ENCODE measurements at regions not wholly inside any gene's neighbourhood (a gene's known extent, or its start where the extent isn't known, plus 50 kb on each side); places are given as distances from the start of the nearest gene placed in this dataset.

DNA sequence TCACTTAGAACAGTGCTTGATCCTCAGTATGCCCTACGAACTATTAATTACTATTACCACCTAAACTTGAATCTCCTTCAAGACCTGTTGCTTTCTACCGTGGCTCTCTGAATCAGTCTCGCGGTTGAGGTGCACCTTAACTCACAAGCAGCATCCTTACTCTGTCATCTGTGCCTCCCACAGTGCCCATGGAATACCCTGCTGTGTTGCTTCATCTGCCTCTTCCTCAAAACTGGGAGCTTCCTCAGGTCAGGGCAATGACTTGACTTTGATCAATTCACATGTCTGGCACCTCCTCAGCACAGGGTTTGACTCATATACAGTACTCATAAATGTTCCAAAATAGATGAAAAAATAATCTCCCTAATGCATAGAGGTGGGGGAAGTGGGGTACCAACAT lies 305.9 kb downstream of the NUAK1 start:
- in situ Hi-C loops (cut with MboI; ENCODE audit: low sequenced_read_pairs) = no loop called here

DNA sequence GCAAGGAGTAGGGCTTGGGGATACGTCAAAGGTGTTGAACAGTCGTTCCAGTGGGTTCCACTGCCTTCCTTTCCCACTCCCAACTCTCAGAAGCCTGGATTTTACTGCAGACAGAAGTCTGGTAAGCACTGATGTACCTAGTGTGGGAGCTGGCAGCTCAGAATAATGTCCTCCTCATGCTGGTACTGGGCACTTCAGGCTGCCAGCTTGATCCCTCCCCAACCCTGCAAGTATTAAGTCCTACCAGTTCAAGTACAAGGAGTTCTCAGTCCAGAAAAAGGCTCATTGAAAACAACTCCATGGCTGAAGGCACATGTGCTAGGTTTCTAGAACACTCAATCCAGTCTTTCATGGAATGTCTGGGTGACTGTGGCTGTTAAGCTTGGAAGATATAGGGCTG lies 304.3 kb downstream of the NUAK1 start:
- in situ Hi-C loops (cut with MboI; ENCODE audit: low sequenced_read_pairs) = no loop called here

- in situ Hi-C loops (cut with MboI; ENCODE audit: low sequenced_read_pairs) = no loop called here
Observed at GRCh38 chr12:105835580-105836241, 303.0 kb downstream of the NUAK1 start.

DNA sequence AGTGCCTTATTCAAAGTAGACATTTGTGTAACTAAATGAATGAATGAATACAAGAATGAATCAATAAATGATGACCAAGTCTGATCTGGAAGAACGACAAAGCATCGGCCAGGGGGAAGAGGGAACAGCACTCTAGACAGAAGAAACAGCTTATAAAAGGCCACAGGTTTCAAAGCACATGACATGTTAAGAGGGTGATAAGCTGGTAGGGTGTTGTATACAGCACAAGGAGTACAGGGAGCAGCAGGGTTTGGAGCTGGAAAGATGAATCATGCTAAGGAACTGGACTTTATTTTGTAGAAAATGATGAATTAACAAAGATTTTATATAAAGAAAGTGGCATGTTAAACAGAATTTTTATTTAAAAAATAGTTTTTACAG lies 302.5 kb downstream of the NUAK1 start:
- in situ Hi-C loops (cut with MboI; ENCODE audit: low sequenced_read_pairs) = no loop called here

DNA sequence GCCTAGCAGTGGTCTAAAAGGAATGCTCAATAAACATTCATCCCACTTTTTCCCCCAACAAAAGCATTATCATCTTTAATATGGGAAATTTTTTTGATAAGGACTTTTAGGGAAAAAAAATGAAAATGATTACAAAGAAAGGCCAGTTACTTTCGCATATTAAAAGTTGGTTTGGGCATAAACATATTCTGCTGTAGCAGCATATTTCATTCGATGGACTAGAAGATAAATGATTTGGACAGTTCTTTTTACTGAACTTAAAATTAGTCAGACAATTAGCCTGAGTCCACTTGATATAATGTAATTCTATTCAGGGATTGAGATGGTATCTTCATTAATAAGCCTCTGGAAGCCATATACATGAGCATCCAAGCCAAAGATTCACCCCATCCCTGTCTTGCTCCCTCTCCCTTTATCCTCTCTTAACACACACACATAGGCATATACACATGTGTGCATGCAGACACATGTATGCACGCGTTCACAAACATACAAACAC lies 299.1 kb downstream of the NUAK1 start:
- in situ Hi-C loops (cut with MboI; ENCODE audit: low sequenced_read_pairs) = no loop called here

DNA sequence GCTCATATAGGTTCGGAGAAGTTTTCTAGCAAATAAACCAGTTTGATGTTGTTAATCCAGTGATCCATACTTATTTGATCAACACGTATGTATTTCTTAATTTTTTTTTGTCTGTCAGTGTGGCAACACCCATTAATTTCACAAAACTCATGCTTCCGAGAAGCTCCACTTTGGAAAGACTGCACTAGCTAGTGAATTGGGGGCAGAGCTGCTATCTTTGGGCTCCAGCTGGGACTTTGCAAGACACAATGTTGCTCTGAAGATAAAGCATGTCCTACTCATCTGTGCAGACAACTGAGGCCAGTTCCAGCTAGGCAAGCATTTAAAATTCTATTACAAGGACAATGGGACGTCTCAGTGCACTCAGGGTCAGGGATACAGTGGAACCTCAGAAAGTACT lies 298.4 kb downstream of the NUAK1 start:
- in situ Hi-C loops (cut with MboI; ENCODE audit: low sequenced_read_pairs) = no loop called here

DNA sequence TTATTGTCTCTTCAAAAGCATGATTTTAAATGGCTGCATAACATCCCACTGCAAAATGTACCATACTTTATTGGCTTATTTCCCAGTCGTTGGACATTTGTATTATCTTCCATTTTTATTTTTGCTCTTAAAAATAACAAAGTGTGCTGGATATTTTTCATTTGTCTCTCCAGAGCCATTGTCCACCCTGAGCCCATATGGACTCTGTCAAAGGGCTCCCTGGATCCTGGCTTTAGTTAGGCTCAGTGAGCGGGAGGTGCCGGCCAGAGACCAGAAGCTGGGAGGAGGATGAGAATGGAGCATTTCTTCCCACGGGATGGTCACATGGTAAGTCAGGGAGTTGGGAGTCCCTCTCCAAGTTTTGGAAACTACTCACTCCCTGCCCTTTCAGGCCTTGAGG lies 296.9 kb downstream of the NUAK1 start:
- in situ Hi-C loops (cut with MboI; ENCODE audit: low sequenced_read_pairs) = no loop called here

- in situ Hi-C loops (cut with MboI; ENCODE audit: low sequenced_read_pairs) = no loop called here
Observed at GRCh38 chr12:105843561-105843960, 295.2 kb downstream of the NUAK1 start.

- in situ Hi-C loops (cut with MboI; ENCODE audit: low sequenced_read_pairs) = no loop called here
Observed at GRCh38 chr12:105843986-105844760, 294.6 kb downstream of the NUAK1 start.

GRCh38 chr12:105846331-105846730 lies 292.4 kb downstream of the NUAK1 start:
- in situ Hi-C loops (cut with MboI; ENCODE audit: low sequenced_read_pairs) = no loop called here

DNA sequence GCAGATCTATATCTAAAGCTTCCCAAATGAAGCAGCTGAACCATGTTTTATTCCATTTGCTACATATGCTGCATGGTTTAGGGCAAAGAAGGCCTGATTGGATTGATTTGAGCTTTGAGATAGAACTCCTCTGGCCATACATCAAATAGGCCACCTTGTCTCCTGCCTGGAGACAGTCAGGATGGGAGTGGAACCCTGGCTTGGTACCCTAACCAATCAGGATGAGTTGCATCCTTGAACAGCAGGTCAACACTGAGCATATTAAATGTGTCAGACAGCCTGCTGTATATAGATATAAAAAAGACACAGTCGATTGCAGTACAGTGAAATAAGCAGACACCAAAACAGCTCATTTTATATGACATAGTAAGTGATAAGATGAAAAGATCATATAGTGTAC lies 291.7 kb downstream of the NUAK1 start:
- in situ Hi-C loops (cut with MboI; ENCODE audit: low sequenced_read_pairs) = no loop called here

- in situ Hi-C loops (cut with MboI; ENCODE audit: low sequenced_read_pairs) = no loop called here
Observed at GRCh38 chr12:105848286-105848685, 290.5 kb downstream of the NUAK1 start.

DNA sequence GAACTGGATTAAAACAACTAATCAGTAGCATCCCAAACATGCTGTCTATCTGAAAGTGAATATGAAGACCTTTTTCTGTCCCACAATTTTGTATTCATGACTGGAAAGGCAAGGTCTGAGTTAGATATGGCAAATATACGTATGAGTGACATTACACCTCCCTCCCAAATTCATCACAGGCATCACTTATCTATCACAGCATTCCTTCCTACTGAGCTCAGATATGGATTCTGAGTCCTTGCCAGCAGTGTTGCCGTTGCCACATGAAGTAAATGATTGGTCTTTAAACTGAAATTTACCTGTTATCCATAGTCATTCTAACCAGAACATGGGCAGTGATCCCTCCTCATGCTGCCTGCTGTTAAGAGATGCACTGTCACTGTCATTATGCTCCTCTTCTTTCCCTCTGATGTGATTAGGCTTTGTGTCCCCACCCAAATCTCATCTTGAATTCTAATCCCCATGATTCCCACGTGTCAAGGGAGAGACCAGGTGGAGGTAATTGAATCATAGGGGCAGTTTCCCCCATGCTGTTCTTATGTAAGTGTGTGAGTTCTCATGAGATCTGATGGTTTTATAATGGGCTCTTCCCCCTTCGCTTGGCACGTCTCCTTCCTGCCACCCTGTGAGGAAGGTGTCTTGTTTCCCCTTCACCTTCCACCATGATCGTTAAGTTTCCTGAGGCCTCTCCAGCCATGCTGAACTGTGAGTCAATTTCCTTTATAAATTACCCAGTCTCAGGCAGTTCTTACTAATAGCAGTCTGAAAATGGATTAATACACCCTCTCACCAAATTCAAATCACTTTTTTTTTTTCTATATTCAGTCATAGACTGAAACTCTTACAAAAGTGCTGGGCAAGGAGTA lies 288.4 kb downstream of the NUAK1 start:
- in situ Hi-C loops (cut with MboI; ENCODE audit: low sequenced_read_pairs) = no loop called here

GRCh38 chr12:105852496-105852895 lies 286.3 kb downstream of the NUAK1 start:
- in situ Hi-C loops (cut with MboI; ENCODE audit: low sequenced_read_pairs) = no loop called here

GRCh38 chr12:105852951-105853350 lies 285.8 kb downstream of the NUAK1 start:
- in situ Hi-C loops (cut with MboI; ENCODE audit: low sequenced_read_pairs) = no loop called here

GRCh38 chr12:105854071-105854470 lies 284.7 kb downstream of the NUAK1 start:
- in situ Hi-C loops (cut with MboI; ENCODE audit: low sequenced_read_pairs) = no loop called here

DNA sequence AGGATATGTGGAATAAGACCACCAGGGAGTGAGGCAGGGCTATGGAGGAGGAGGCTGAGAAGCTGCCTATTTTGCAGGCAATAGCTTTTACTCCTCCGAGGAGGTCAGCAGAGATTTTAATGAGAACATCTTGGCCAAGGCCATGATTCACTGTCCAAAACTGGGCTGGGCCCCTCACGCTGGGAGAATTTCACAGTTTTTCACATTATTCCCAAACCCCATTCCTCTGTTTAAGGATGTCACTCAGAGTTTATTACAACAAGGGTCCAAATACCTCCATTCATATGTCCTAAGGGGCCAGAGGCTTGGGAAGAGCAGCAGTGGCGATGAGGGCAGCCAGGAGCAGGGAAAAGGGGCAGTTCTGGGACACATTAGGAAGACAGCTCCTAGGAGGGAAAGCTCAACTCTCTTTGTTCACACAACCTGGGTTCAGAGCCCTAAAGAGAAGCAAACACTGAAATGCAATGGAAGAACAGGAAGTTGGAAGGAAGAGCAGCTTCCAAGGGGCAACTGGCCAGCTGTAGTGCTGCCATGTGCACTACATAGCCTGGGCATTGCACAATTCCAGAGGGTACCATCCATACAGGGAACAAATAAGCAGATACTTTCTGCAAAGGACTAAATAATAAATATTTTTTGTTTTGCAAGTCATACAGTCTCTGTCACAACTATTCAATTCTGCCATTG lies 283.2 kb downstream of the NUAK1 start:
- in situ Hi-C loops (cut with MboI; ENCODE audit: low sequenced_read_pairs) = no loop called here

GRCh38 chr12:105856048-105856405 lies 282.7 kb downstream of the NUAK1 start:
- in situ Hi-C loops (cut with MboI; ENCODE audit: low sequenced_read_pairs) = no loop called here

DNA sequence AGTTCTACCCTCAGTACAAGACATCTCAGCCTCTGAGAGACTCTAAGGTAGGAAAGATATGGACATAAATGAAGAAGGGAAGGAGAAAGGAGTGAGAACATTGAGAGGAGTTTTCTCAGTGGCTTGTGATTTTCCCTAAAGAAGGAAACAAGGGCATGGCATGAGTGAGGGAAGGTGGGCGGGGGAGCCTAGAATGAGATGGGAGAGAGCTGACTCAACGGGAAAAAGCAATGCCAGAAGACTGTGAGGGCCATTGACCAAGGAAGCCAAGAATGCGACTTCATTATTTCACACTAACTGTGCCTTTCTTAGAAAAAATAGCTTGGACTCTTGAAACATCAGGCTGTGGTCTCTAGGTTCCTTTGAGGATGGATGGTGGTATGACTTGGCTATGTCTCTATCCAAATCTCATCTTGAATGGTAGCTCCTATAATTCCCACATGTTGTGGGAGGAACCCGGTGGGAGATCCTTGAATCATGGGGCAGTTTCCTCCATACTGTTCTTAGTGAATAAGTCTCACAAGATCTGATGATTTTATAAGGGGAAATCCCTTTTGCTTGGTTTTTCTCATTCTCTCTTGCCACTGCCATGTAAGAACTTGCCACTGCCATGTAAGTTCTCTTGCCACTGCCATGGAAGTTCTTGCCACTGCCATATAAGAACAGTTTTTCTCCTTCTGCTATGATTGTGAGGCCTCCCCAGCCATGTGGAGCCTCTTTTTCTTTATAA lies 279.6 kb downstream of the NUAK1 start:
- in situ Hi-C loops (cut with MboI; ENCODE audit: low sequenced_read_pairs) = no loop called here

DNA sequence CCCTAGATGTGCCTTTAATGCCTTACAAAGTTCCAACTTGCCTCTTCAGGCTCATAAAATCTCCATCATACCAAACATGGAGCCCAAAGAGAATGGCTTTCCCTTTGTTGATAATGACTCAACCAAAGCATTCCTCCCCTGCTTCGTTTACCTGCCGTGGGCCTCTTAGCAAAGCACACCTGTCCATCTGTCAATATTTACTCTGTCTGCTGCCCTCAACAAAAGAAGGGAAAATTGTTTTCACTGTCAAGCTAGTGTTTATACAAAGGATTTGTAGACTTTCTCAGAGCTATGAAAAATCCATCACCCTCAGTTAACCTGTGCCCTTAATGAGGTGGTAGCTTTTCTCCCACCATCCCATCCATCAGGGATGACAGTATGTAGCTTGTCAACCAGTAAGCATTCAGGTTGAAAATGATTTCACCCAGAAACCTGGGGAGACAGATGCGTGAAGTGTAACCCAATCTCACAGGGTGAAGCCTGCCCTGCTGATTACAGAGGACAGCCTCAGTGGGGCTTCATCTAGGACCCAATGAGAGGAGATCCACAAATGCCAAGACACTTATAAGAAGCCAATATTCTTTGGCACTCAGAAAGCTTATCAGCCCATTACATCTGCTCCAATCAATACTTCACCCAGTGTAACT lies 278.1 kb downstream of the NUAK1 start:
- in situ Hi-C loops (cut with MboI; ENCODE audit: low sequenced_read_pairs) = no loop called here
